22Rv1 (cell line): ENCODE measurements at regions not wholly inside any gene's neighbourhood (a gene's known extent, or its start where the extent isn't known, plus 50 kb on each side); places are given as distances from the start of the nearest gene placed in this dataset.

Experiments
- H3K27ac ChIP-seq: fragments of 450-650 bp; 2 replicates; pipeline ENCODE4 v1.5.1; 2017
- ZFX ChIP-seq: fragments of 450-650 bp; IDR thresholded peaks from 2 replicates; pipeline ENCODE4 v1.6.1; 2017; ENCODE audit warnings: antibody characterized with exemption, borderline replicate concordance
- TF ChIP-seq, protein P1 (sequence below): fragments of 450-650 bp; IDR thresholded peaks from 2 replicates; pipeline ENCODE4 v1.5.1; 2017; ENCODE audit warnings: mild to moderate bottlenecking

DNA sequence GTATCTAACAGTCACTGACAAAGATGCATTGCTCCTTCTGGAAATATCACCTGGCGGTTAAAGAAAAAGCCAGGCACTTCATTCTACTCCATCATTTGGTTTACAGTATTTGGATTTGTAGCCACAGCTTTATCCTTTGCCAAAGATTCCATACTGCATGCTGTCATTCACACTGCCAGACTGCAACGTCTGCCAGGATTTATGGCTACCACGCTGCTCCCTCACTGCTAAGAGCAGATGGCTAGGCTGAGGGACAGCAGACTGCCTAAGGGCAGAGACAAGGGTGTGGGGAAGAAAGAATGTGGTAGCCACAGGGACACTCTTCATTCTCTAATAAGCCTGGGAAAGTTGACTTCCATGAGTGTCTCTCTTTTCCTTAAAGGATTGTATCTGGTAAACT lies 1047.0 kb downstream of the TUSC7 start:
- TF ChIP-seq, protein P1, sequence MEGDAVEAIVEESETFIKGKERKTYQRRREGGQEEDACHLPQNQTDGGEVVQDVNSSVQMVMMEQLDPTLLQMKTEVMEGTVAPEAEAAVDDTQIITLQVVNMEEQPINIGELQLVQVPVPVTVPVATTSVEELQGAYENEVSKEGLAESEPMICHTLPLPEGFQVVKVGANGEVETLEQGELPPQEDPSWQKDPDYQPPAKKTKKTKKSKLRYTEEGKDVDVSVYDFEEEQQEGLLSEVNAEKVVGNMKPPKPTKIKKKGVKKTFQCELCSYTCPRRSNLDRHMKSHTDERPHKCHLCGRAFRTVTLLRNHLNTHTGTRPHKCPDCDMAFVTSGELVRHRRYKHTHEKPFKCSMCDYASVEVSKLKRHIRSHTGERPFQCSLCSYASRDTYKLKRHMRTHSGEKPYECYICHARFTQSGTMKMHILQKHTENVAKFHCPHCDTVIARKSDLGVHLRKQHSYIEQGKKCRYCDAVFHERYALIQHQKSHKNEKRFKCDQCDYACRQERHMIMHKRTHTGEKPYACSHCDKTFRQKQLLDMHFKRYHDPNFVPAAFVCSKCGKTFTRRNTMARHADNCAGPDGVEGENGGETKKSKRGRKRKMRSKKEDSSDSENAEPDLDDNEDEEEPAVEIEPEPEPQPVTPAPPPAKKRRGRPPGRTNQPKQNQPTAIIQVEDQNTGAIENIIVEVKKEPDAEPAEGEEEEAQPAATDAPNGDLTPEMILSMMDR, result no peak
- no peak for TF ChIP-seq ZFX
- no peak overlapping the region for H3K27ac ChIP-seq

GRCh38 chr3:117761703-117762620 lies 1052.4 kb downstream of the TUSC7 start:
- no peak for TF ChIP-seq ZFX
- TF ChIP-seq, protein P1, result no peak

GRCh38 chr3:117762621-117763037 lies 1053.0 kb downstream of the TUSC7 start:
- no peak overlapping the region for H3K27ac ChIP-seq
- no peak for TF ChIP-seq ZFX
- TF ChIP-seq, protein P1, result no peak

More at GRCh38 chr3:117761703-117762620, 1052.4 kb downstream of the TUSC7 start:
- no peak overlapping the region for H3K27ac ChIP-seq

DNA sequence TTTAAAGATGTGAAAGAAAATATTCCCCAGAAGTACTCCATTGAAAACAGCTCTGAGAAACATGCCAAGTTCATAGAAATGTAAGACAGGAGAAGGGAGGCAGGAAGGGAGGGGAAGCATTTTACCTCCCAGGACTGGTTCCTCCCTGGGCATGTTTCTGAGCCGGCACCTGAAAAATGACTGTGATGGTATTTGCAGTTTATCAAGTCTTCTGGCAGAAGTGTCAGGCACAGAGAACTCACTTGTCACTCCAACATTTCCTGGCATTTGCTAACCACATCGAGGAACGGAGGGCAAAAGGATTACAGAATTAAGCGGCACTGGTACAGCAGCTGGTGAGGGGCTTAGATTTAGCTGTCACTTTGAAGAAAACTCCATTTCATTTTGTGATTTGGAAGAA lies 1054.0 kb downstream of the TUSC7 start:
- no peak for TF ChIP-seq ZFX
- TF ChIP-seq, protein P1, result no peak
- no peak overlapping the region for H3K27ac ChIP-seq

- TF ChIP-seq, protein P1, result no peak
- no peak for TF ChIP-seq ZFX
- H3K27ac ChIP-seq, result no peak overlapping the region
Observed at GRCh38 chr3:117768581-117768980, 1059.0 kb downstream of the TUSC7 start.

DNA sequence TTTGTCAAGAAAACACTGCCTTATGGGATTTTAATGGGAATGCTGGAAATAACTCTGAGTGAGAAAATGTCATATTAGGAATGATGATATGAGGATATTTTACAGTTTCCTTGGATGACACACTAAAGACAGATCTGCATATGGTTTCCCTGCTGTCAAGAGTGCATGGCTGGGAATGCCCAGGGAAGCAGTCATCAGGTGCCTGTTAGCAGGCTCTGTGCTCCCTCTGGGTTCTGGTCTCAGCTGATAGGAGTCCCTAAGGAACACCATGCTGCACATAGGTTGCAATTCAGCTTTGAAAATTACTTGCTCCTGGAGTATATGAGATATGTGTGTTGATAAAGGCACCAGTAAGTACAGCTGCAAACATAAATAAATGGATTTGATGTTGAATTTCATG lies 1064.6 kb downstream of the TUSC7 start:
- H3K27ac ChIP-seq, result no peak overlapping the region
- TF ChIP-seq ZFX, result no peak
- TF ChIP-seq, protein P1, result no peak

GRCh38 chr3:117786349-117786748 lies 1076.8 kb downstream of the TUSC7 start:
- H3K27ac ChIP-seq, result no peak overlapping the region
- TF ChIP-seq, protein P1, result no peak
